GM23248 (cell line): ENCODE measurements at regions not wholly inside any gene's neighbourhood (a gene's known extent, or its start where the extent isn't known, plus 50 kb on each side); places are given as distances from the start of the nearest gene placed in this dataset.

Experiments used
- EZH2 ChIP-seq: fragments of 200-600 bp; sonication (generic); IDR thresholded peaks from 2 replicates; pipeline ENCODE4 v1.6.1; 2018; ENCODE audit warnings: antibody characterized with exemption, mild to moderate bottlenecking; ENCODE audit not compliant: insufficient read depth, poor library complexity, severe bottlenecking
- EZH2phosphoT487 ChIP-seq: fragments of 200-600 bp; sonication (generic); IDR thresholded peaks from 2 replicates; pipeline ENCODE4 v1.6.1; 2018; ENCODE audit warnings: antibody characterized with exemption, moderate library complexity, mild to moderate bottlenecking, low read depth; ENCODE audit not compliant: insufficient read depth

DNA sequence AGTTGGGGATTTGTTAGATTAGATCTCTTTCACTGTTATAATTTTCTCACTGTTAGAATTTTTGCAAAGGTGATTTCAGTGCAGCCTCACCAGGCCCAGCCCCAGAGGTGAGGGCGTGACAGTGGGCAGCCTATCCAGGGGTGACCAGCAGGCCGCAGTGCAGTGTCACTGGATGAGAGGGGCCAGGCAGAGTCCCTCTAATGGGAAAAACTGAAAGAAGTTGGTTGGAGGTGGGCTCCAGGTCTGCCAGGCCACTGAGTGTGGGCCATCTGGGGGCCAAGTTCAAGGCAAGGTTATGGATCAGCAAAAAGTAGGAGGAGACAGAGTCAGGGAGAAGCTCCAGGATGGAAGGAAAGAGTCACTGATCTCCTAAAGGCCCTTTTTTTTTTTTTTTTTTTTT, 90.5 kb upstream of the SDK1 start:
- TF ChIP-seq EZH2 (no peak), EZH2phosphoT487 (no peak)
